Astrocyte of the cerebellum (primary cell): ENCODE measurements at regions not wholly inside any gene's neighbourhood (a gene's known extent, or its start where the extent isn't known, plus 50 kb on each side); places are given as distances from the start of the nearest gene placed in this dataset.
"Not testable (repeated sequence)": the region's sequence is repeated elsewhere in the genome, so short reads cannot be mapped to it uniquely, and the experiment has no call there.

Experiments used
- DNase-seq: peaks from one replicate; pipeline ENCODE4 v3.0.0-alpha.2; 2011; ENCODE audit warnings: low read depth
- H3K4me3 ChIP-seq: 2 replicates; pipeline ENCODE4 v1.5.1; 2011; ENCODE audit warnings: mild to moderate bottlenecking, low read depth, low read length, moderate library complexity
- in situ Hi-C: cut with HindIII; loops from 2 replicates; pipeline ENCODE4 v1.10.0; 2017; ENCODE audit warnings: low sequenced_read_pairs
- TF ChIP-seq, protein P1 (sequence below): IDR thresholded peaks from 2 replicates; pipeline ENCODE4 v1.5.1; 2012; ENCODE audit warnings: low read length, low read depth, moderate library complexity, mild to moderate bottlenecking; ENCODE audit errors: missing control alignments

DNA sequence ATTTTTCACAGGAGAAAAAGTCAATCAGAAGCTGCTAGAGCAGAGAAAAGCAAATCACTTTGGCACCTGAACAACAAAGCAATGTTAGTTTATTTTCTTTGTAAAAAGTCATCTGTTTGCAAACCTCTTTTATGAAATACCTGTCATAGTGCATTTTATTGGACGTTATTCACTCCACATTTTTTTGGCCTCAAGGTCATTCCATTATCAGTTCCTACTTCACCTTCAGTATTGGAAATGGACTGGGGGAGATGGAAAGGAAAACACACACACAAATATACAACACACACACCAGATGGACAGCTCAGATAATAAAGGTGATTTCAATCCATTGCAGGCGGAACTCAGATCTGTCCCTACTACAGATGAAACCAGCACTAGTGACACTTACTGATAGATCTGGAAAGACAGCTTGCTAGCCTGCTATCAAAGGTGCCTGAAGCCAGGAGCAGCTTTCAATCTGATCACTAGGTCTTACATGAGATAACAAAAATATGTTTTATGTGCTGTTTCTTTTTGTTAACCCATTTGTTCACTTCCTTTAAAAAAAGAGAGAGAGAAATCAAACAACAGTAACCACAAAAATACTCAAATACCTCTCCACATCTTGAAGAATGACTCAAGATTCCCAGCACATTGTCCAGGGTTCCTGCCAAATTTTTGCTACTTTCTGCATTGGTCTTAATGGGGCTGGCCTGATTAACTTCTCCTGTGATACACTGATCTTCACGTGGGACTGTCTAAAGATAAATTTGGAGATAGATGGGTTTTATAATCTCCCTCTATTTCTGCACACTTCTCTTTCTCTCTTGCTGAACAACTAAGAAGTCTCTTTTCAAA is 844.3 kb upstream of the TENM4 start:
- in situ Hi-C loops: no loop called here
- TF ChIP-seq, protein P1, sequence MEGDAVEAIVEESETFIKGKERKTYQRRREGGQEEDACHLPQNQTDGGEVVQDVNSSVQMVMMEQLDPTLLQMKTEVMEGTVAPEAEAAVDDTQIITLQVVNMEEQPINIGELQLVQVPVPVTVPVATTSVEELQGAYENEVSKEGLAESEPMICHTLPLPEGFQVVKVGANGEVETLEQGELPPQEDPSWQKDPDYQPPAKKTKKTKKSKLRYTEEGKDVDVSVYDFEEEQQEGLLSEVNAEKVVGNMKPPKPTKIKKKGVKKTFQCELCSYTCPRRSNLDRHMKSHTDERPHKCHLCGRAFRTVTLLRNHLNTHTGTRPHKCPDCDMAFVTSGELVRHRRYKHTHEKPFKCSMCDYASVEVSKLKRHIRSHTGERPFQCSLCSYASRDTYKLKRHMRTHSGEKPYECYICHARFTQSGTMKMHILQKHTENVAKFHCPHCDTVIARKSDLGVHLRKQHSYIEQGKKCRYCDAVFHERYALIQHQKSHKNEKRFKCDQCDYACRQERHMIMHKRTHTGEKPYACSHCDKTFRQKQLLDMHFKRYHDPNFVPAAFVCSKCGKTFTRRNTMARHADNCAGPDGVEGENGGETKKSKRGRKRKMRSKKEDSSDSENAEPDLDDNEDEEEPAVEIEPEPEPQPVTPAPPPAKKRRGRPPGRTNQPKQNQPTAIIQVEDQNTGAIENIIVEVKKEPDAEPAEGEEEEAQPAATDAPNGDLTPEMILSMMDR: no peak
- no peak overlapping the region for H3K4me3 ChIP-seq
- DNase-seq: peak; percentile 59

GRCh38 chr11:80282643-80283042 is 841.8 kb upstream of the TENM4 start:
- in situ Hi-C loops: no loop called here
- no peak overlapping the region for H3K4me3 ChIP-seq
- DNase-seq: no peak
- TF ChIP-seq, protein P1: no peak

- no peak for DNase-seq
- no peak overlapping the region for H3K4me3 ChIP-seq
- in situ Hi-C loops: no loop called here
- TF ChIP-seq, protein P1: no peak
Observed at GRCh38 chr11:80281194-80281593, 840.4 kb upstream of the TENM4 start.

DNA sequence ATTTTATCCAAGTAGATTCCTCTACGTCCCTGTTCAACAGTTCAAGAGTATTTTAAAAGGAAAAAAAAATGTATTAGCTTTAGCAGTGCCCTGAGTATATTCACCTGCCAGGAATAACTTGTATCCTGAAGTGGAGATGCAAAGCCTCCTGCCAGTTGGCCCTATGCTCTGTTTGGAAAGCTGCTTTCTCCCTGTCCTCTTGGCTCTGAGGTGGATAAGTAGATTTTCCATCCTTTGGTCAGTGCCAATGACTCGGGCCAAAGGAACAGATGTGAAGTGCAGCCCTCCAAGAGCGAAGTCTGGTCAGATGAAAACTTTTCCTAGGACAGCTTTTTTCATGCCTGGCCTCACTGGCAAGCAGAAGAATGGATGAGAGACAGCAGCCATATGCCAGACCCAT is 839.9 kb upstream of the TENM4 start:
- in situ Hi-C loops: no loop called here
- H3K4me3 ChIP-seq: no peak overlapping the region
- DNase-seq: no peak
- TF ChIP-seq, protein P1: no peak

DNA sequence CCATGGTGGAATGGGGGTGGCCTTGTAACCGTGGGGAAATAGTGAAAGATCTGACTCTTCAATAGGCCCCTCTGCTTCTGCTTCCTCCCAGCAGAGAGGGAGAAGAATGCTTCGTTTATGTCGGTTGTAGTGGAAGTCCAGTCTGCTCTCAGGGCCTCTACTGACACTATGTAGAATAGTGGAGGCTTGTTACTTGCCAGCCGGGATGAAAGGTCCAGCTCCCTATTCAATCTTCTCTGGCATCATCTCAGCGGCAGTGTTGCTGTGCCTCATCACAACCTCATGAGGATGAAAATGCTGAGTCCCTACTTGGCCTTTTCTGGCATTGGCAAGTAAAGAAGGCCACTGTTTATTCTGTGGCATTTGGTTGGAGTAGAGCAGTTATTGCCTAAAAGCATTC is 820.9 kb upstream of the TENM4 start:
- no peak overlapping the region for H3K4me3 ChIP-seq
- TF ChIP-seq, protein P1: no peak
- no peak for DNase-seq
- in situ Hi-C loops: no loop called here

DNA sequence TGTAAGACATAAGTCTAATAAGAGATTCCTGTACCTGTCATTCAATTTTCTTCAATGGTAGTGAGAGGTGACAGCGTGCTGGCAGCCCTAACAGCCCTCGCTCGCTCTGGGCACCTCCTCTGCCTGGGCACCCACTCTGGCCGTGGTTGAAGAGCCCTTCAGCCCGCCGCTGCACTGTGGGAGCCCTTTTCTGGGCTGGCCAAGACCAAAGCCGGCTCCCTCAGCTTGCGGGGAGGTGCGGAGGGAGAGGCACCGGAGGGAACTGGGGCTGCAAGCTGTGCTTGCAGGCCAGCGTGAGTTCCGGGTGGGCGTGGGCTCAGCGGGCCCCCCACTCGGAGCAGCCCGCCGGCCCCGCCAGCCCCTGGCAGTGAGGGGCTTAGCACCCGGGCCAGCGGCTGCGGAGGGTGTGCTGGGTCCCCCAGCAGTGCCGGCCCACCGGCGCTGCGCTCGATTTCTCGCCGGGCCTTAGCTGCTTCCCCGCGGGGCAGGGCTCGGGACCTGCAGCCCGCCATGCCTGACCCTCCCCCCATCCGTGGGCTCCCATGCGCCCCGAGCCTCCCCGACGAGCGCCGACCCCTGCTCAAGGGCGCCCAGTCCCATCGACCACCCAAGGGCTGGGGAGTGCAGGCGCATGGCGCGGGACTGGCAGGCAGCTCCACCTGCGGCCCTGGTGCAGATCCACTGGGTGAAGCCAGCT is 816.6 kb upstream of the TENM4 start:
- in situ Hi-C loops, DNase-seq, H3K4me3 ChIP-seq: not testable (repeated sequence)

DNA sequence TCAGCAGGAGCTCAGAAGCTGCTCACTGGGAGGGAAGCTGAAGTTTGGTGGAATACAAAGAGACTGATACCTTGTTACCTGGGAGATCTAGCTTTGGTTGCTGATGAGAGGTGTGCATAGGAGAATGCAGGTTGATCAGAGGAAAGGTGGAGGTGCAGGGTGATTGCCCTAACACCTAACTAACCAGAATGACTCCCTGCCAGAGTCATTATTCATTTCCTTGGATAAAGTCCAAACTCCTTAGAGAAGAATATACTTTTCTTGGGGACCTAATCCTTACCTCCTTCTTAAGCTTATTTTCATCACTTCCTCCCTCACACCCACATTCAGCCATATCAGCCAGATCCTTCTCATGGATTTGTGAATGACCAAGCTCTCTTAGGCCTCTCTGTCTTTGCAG is 814.2 kb upstream of the TENM4 start:
- no peak overlapping the region for H3K4me3 ChIP-seq
- no peak for DNase-seq
- TF ChIP-seq, protein P1: no peak
- in situ Hi-C loops: no loop called here
